ENCODE measurements at regions not wholly inside any gene's neighbourhood (a gene's known extent, or its start where the extent isn't known, plus 50 kb on each side); places are given as distances from the start of the nearest gene placed in this dataset.

- Histone ChIP-seq H3K4me3 (no peak overlapping the region), H3K27me3 (no peaks in the 10 kb centered on the region), H3K9me3 (no peaks in the 10 kb centered on the region), H3K4me1 (peaks cover 0 to 38% (median 4%) of the 10 kb centered on the region in 4 donors), H3K36me3 (no peaks in the 10 kb centered on the region), H3K27ac (no peak overlapping the region)
- intact Hi-C loops (cut with DNase I; ENCODE audit: low total_unique reads): no loop called here
- no peak for DNase-seq
- TF ChIP-seq, protein P1, sequence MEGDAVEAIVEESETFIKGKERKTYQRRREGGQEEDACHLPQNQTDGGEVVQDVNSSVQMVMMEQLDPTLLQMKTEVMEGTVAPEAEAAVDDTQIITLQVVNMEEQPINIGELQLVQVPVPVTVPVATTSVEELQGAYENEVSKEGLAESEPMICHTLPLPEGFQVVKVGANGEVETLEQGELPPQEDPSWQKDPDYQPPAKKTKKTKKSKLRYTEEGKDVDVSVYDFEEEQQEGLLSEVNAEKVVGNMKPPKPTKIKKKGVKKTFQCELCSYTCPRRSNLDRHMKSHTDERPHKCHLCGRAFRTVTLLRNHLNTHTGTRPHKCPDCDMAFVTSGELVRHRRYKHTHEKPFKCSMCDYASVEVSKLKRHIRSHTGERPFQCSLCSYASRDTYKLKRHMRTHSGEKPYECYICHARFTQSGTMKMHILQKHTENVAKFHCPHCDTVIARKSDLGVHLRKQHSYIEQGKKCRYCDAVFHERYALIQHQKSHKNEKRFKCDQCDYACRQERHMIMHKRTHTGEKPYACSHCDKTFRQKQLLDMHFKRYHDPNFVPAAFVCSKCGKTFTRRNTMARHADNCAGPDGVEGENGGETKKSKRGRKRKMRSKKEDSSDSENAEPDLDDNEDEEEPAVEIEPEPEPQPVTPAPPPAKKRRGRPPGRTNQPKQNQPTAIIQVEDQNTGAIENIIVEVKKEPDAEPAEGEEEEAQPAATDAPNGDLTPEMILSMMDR (IDR thresholded peaks at IDR 0.05): no peak
Measured at GRCh38 chr9:87286506-87286905, 211.2 kb upstream of the DAPK1 start.

DNA sequence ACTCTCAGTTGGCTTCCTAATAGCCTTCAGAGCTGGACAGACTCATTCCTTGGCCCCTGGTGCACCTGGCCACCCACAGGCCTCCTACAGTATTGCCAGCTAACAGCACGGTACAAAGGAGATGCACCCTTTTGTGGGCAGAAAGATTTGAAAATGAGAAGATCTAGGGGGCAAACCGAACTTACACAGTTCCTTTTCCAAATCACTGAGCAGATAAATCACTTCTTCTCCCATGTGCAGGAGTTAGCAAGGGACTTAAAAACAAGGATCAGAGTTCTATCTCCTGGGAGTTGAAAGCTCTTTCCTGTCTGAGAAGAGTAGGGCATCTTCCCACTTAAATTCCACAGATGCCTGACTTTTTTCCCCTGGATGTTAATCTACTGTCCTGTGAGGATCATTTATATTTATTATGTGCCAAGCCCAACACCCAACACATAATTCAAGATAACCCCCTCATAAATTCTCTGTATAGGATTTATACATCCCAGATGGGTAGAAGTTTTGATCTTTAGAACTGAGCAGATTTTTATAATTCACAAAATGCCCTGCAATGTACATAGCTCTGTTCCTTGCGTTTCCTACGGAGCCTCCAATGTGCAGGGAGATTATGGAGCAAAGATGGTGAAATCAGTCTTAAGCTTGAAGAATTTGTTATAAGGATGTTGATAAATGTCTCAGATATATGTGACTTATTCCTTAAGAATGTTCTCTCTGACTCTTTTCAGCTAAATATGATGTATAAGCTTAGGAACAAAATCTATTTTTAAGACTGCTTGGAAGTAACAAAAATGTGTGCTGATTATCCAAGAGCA is 207.2 kb upstream of the DAPK1 start:
- Histone ChIP-seq H3K4me3 (no peak overlapping the region), H3K4me1 (peaks cover 0 to 19% (median 4%) of the 10 kb centered on the region in 4 donors), H3K9me3 (no peaks in the 10 kb centered on the region), H3K27ac (no peak overlapping the region), H3K36me3 (no peaks in the 10 kb centered on the region), H3K27me3 (no peaks in the 10 kb centered on the region)
- intact Hi-C loops (cut with DNase I; ENCODE audit: low total_unique reads): no loop called here
- TF ChIP-seq, protein P1 (IDR thresholded peaks at IDR 0.05): peak in 1 of 2 experiments; percentile 8
- DNase-seq: no peak

- Histone ChIP-seq H3K27ac (no peak overlapping the region), H3K9me3 (no peaks in the 10 kb centered on the region), H3K27me3 (no peaks in the 10 kb centered on the region), H3K4me3 (no peak overlapping the region), H3K4me1 (peaks cover 0 to 12% (median 4%) of the 10 kb centered on the region in 4 donors), H3K36me3 (no peaks in the 10 kb centered on the region)
- no peak for DNase-seq
- intact Hi-C loops (cut with DNase I; ENCODE audit: low total_unique reads): no loop called here
- TF ChIP-seq, protein P1 (IDR thresholded peaks at IDR 0.05): no peak
Measured at GRCh38 chr9:87292449-87293191, 205.0 kb upstream of the DAPK1 start.

DNA sequence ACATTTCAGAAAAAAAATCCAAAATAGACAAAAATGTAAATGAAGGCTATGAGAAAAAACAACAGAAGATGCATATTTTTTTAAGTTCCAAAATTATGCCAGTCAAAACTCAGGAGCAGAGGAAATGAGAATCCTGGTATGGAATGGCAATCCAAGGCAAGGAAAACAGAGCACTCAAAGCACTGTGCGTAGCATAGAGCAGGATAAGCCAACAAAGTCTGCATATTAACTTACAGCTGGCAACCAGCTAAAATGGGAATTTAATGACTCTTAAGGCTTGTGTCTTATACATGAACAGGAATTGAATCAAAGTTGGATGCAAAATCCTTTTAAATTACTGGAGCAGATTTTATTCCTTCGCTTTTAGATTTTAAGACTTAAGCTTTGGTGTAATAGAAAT is 203.5 kb upstream of the DAPK1 start:
- TF ChIP-seq, protein P1 (IDR thresholded peaks at IDR 0.05): no peak

DNA sequence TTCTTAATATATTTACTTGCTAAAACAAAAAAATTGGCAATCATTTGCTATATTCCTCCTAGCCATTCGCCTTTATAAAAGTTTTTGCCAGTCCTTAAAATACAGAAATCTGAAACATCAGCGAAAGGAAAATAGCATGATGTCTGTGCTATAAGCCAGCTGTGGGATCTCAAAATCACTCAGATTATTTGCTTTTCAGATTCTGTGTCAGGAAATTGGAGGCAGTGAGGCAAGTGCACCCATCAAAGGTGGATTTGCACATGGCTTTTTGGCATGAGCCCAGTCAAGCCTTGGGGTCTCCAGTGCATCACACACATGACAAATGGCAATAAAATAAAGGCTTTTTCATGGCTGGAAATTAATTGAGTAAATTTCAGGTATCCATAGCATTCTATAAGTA is 196.8 kb upstream of the DAPK1 start:
- Histone ChIP-seq H3K9me3 (no peaks in the 10 kb centered on the region), H3K27ac (no peak overlapping the region), H3K4me1 (peaks cover 0 to 15% (median 4%) of the 10 kb centered on the region in 4 donors), H3K36me3 (no peaks in the 10 kb centered on the region), H3K27me3 (no peaks in the 10 kb centered on the region), H3K4me3 (no peak overlapping the region)
- TF ChIP-seq, protein P1 (IDR thresholded peaks at IDR 0.05): no peak
- no peak for DNase-seq
- intact Hi-C loops (cut with DNase I; ENCODE audit: low total_unique reads): no loop called here

More for the DNA sequence above, 203.5 kb upstream of the DAPK1 start:
- Histone ChIP-seq H3K27me3 (no peaks in the 10 kb centered on the region), H3K4me1 (peaks cover 0 to 12% (median 4%) of the 10 kb centered on the region in 4 donors), H3K9me3 (no peaks in the 10 kb centered on the region), H3K4me3 (no peak overlapping the region), H3K27ac (no peak overlapping the region), H3K36me3 (no peaks in the 10 kb centered on the region)
- no peak for DNase-seq
- intact Hi-C loops (cut with DNase I; ENCODE audit: low total_unique reads): no loop called here

Data from tibial artery (tissue), 4 donors.